ENCODE measurements at regions not wholly inside any gene's neighbourhood (a gene's known extent, or its start where the extent isn't known, plus 50 kb on each side); places are given as distances from the start of the nearest gene placed in this dataset.
A peak's percentile ranks its signal among the peaks of the same experiment; 100 is the strongest.

- DNase-seq (ENCODE audit: low read depth): no peak
Measured at GRCh38 chr5:67515020-67515689, 318.6 kb upstream of the CD180 start.

- DNase-seq (ENCODE audit: low read depth): no peak
Measured at GRCh38 chr5:67512758-67513157, 316.2 kb upstream of the CD180 start.

- DNase-seq (ENCODE audit: low read depth): no peak
Measured at GRCh38 chr5:67511911-67512310, 315.3 kb upstream of the CD180 start.

- no peak for DNase-seq (ENCODE audit: low read depth)
Measured at GRCh38 chr5:67510204-67510603, 313.6 kb upstream of the CD180 start.

- DNase-seq (ENCODE audit: low read depth): no peak
Measured at GRCh38 chr5:67509402-67510186, 313.0 kb upstream of the CD180 start.

- DNase-seq (ENCODE audit: low read depth): no peak
Measured at GRCh38 chr5:67506241-67506640, 309.6 kb upstream of the CD180 start.

GRCh38 chr5:67502951-67503350 is 306.4 kb upstream of the CD180 start:
- DNase-seq (ENCODE audit: low read depth): no peak

GRCh38 chr5:67496051-67496450 is 299.5 kb upstream of the CD180 start:
- no peak for DNase-seq (ENCODE audit: low read depth)

- DNase-seq (ENCODE audit: low read depth): no peak
Measured at GRCh38 chr5:67495072-67495471, 298.5 kb upstream of the CD180 start.

- DNase-seq (ENCODE audit: low read depth): peak; percentile 74
Measured at GRCh38 chr5:67494186-67494855, 297.7 kb upstream of the CD180 start.

GRCh38 chr5:67493676-67494075 is 297.1 kb upstream of the CD180 start:
- DNase-seq (ENCODE audit: low read depth): peak; percentile 43

- peak; percentile 45 for DNase-seq (ENCODE audit: low read depth)
Measured at GRCh38 chr5:67490543-67491321, 294.1 kb upstream of the CD180 start.

GRCh38 chr5:67488885-67489284 is 292.3 kb upstream of the CD180 start:
- DNase-seq (ENCODE audit: low read depth): no peak

- DNase-seq (ENCODE audit: low read depth): no peak
Measured at GRCh38 chr5:67487862-67488261, 291.3 kb upstream of the CD180 start.

GRCh38 chr5:67483453-67484030 is 286.9 kb upstream of the CD180 start:
- no peak for DNase-seq (ENCODE audit: low read depth)

- DNase-seq (ENCODE audit: low read depth): no peak
Measured at GRCh38 chr5:67481362-67481761, 284.8 kb upstream of the CD180 start.

- DNase-seq (ENCODE audit: low read depth): no peak
Measured at GRCh38 chr5:67478337-67478736, 281.7 kb upstream of the CD180 start.

- no peak for DNase-seq (ENCODE audit: low read depth)
Measured at GRCh38 chr5:67476995-67477394, 280.4 kb upstream of the CD180 start.

GRCh38 chr5:67476531-67476930 is 279.9 kb upstream of the CD180 start:
- peak; percentile 81 for DNase-seq (ENCODE audit: low read depth)

- peak; percentile 66 for DNase-seq (ENCODE audit: low read depth)
Measured at GRCh38 chr5:67475489-67475888, 278.9 kb upstream of the CD180 start.

- DNase-seq (ENCODE audit: low read depth): no peak
Measured at GRCh38 chr5:67474597-67475238, 278.1 kb upstream of the CD180 start.

All from fibroblast of gingiva (primary cell).